Left kidney (tissue), 1 donor: ENCODE measurements at regions not wholly inside any gene's neighbourhood (a gene's known extent, or its start where the extent isn't known, plus 50 kb on each side); places are given as distances from the start of the nearest gene placed in this dataset.

Experiments used
- DNase-seq: peaks from one replicate; pipeline ENCODE4 v3.0.0-alpha.2; 2013

DNA sequence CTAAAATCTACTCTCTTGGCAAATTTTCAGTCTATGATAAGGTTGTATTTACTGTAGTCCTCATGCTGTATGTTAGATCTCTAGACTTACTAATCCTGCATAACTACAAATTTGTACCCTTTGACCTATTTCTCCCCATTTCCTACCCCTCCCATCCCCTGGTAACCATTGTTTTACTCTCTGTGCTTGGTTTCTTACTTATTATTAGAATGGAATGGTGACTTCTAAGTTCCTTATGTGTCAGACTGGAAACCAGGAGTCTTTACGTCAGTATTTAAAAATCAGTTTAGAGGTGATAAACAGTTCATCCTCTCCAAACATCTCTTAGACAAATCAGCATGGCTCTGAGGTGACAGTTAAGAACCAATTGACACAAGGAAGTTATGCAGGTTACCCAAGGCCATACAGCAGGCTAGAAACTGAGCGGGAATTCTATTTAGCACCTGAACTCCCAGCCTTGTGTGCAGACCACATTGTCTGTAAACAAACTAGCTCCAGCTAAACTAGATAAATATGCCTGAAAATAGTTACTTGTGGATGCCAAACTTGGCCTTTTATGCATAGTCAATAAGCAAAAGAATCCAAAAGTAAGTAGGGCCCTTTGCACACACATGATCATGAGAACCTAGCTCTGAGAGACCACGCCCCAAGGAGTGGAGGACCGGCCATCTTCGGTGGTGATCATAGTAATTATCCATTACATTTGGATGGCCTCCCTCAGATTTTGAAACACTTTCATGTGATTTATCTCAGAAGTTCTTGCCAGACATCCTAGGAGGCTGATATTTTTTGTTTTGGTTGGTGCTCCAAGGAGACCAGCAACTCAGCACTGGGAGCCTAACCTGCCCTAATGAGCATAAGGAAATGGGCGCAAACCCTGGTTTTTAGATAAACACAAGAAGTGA lies 72.3 kb upstream of the BOC start:
- no peak for DNase-seq

DNA sequence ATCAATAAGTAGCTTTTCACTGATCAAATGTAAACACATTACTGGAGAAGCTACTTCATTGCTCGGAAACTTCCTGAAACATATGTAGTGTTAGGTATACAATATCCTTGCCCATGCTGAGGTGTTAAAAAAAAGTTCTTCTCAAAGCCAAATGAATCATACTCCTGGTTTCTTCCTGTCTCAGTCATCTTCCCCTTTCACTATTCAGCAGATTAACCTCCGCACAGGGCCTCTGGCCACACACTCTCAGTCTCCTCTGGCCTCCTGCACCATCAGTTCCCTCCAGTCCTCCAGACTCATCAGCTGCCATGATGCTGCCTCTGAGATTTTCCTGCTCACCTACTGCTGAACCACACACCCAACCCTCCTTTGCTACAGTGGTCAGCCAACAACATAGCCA lies 70.5 kb upstream of the BOC start:
- DNase-seq, result no peak

DNA sequence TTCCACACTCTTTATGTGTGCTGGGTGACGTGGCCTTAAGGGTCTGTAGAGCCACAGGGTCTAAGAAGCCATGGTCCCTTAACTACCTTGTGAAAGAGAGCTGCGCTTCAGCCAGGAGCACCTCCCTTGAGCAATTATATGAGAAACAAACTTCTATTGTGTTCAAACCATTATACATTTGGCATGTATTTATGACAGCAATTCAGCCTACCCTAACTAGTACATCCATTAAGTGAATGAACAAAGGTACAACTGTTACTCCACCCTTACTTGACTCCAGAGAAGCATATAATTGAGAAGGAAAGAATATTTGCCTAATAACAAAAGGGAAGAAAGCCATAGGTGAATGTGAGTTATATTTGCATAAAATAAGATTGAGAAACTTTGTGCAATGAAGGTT lies 69.8 kb upstream of the BOC start:
- no peak for DNase-seq

DNA sequence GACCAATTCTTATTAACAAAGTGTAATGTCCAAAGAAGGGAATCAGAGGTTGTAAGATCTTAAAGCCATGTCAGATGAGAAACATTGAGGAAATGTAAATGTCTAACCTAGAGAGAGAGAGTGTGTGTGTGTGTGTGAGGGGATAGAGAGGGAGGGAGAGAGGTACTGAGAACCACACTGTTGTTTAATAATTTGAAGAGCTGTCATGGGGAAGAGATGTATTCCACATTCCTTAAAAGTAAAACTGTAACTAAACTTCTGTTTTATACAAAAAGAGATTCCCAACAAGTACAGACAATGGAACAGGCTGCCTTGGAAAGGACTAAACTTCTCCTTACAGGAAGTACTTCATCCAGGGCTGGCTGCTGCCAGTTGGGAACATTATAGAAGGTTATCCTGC lies 68.9 kb upstream of the BOC start:
- DNase-seq, result no peak

DNA sequence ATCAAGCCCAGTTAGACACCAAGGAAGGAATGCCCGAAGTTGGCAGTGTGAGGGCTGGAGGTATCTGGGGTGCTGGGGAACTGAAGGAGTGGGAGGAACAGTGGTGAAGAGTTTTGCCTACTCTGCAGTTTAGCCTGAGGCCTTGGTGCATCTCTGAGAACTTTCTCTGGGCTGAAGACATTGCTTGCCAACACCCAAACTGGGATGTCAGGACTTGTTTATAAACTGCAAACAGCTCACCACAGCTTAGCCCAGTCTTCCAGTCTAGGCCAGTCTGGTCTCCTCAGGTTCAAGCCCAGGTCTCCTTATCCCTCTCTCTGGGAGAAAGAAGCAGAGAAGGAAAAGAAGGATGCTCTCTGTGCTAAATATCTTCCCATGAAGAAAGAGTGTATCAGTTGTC lies 68.0 kb upstream of the BOC start:
- DNase-seq, result no peak

DNA sequence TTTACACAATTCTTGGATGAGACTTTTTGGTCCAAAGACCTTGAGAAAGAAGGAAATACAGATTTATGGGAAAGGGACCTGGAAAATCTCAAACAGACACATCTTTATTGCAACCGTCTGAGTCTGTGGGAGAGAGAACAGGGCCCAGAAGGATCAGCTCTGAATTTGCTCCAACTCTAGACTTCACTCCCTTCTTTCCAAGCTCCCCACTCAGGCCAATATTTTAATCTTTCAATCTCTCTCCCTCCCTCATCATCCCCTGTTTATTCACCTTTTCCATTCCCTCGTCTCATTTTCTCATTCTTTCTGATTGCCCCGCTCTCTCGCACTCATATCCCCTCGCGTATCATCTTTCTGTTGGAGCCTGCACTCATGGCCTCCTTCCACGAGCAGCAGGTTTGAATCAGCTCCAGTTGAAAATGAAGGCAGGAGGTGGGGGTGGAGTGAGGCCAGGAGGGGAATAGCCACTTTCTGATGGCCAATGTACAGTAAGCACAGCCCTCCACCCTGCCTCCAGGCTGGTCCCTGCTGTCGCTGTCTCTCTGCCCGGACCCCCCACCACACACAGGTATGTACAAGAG lies 63.6 kb upstream of the BOC start:
- no peak for DNase-seq

DNA sequence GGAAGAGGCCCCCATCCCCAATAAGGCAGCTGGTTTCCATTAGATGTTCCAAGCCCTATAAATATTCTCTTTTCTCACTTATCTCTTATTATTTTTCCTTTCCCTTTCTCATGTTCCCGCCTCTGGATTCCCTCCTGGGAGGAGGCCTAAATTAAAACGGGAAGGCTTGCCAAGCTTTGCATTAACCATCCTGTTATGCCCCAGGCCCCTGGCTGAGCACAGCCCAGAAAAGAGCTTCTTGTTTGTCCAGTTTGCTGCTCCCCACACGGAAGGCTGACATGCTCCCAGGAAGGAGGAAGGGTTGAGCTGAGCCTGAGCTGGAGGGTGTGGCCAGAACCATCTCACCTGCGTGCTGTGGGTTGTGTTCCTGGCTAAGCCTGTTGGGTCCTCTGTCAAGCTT lies 63.1 kb upstream of the BOC start:
- no peak for DNase-seq

DNA sequence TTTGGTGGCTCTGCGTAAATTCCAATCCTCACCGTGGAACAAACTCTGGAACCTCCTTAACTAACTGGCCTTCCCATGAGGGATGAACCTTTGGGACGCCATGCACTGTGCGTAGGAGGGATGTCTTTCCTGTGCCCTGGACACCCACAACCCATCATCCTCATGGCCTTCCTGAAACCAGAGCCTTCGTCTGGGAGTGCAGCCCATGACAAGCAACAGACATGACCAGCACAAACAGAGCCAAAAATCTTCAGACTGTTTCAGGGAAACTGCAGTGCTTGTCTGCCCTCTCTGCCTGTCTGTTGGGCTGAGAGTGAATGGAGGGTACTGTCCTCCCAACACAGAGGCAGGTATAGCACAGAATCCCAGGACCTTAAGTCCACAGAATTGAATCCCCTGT lies 61.1 kb upstream of the BOC start:
- no peak for DNase-seq

DNA sequence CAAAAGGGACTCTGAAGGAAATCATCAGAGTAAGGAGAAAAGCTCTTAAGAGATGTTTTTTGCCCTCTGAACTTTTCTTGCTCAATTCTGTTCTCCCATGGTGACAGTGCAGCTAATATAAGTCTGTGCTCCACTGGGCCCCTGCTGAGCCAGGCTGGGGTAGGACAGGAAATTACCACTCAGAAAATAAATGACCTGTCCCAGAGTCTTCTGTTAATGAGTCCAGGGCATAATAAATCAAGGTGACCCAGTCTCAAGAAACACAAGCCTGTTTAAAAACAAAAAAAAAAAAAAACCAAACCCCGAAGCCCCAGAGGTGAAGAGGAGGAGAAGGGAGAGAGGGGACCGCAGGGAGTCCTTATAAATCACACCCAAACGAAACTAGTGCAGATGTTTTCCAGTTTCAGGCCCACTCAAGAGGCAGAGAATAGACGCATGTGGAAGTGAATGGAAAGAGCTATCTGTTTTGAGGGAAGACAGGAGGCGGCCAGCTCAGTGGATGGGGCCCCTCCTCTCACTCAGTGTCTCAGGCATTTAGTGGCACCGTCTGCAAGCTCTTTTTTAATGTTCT lies 59.8 kb upstream of the BOC start:
- peak; percentile 89 for DNase-seq

DNA sequence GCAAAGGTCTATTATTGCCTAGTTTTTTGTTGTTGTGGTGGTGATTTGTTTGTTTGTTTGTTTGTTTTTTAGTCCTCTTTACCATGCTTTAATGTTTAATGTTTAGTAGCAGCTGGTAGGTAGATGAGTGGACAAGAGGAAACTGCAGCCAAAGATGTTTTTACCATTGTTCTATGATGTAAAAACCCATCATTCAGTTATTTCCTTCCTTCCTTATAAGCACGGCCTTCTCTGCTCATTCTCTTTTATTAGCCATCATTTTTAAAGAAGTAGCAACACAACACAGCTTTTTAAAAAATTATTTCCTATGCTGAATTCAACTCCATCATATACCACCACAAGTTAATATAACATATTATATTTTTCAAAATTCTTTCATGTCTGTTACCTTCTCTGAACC lies 58.5 kb upstream of the BOC start:
- no peak for DNase-seq

DNA sequence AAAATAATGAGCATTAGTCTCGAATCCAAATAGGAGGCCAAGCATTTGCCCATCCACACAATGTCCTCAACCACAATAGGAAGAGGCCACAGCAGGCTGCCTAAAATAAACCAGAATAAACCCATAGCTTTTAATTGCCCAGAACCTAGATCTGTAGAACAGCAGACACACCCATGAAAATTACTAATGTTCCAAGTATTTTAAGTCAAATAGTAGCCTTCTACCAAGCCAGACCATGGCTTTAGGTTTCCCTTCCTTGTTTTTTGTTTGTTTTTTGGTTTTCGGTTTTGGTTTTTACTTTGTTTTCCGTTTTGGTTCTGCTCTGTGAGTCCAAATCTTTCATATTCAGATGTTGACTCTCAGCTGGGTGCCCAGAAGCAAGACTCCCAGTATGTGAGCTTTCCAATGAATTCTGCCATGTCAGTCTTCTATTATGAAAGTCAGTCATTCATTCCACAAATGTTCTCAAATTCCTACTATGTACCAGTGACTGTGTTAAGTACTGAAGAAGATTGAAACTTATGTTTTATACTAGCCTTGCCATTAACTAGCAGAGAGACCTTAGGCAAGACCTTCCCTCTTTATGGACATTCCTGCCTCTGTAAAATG lies 57.8 kb upstream of the BOC start:
- DNase-seq, result no peak

DNA sequence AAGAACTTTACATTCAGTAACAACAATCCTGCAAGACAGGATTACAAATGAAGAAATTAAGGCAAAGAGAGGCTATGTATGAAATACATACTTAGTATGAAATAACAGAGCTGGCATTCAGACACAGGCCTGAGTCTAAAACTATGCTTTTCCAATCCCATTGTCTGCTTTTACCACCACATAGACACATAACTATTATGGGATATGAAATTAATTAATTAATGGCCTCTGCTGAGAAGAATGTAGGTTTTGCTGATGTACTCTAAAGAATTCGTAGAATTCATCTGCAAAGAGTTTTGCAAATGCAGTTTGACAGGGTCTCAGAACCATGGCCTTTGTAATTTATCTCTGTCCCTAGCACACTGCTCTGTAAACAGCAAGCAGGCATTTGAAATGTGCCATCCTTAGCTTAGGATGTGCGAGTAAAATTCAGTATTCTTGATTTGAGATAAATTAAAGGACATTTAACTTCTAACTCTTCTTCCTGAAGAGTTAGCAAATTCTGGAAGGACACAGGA lies 54.5 kb upstream of the BOC start:
- no peak for DNase-seq

DNA sequence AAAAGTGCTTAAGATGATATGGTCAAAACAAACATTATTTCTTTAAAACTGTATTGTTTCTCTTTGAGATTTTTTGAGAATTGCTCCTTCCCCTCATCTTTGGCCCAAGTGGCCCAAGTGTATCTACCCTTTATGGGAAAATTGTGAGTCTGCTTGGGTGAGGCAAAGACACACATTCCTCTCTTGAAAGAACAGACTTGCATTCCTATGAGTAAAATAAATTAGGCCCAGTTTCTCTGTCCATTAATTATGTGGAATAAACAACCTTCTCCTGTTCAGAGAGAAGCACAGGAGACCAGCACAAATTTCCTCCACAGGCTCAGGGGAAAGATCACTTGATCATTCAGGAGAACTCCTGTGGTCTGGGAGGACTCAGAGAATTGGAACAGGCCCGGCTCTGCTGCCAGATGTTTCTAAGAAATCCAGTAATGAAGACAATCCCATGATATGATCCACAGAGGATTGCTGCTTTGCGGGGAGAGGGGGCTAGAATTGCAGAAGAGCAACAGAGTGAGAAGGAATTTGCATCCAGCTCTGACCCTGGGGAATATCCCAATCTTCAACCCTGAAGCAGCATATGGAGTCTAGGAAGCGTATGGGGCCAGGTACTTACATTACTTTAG lies 53.8 kb upstream of the BOC start:
- DNase-seq, result no peak

DNA sequence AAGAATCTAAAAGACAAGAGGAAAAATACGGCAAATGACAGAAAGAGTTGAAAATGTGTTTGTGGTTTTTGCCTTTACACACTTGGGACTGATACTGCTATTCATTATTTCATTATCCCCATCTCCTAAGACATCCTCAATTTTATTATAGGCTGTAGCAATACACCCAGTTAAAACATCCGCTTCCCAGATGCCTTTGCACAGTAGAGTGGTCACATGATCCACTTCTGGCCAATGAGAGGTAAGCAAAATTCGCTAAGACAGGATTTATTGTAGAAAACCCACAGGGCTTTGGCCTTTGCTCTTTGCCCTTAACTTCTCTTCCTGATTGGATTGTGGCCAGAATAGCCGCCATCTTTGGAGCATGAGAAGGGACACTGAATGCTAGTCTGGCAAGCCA lies 53.2 kb upstream of the BOC start:
- DNase-seq, result no peak
